ENCODE measurements at regions not wholly inside any gene's neighbourhood (a gene's known extent, or its start where the extent isn't known, plus 50 kb on each side); places are given as distances from the start of the nearest gene placed in this dataset.

- TF ChIP-seq ZNF8 (CRISPR knock-in tag; IDR thresholded peaks at IDR 0.05): no peak
- TF ChIP-seq TOX (CRISPR knock-in tag; IDR thresholded peaks at IDR 0.05; ENCODE audit: borderline replicate concordance): no peak
- TF ChIP-seq ARNTL (CRISPR knock-in tag; IDR thresholded peaks at IDR 0.05; ENCODE audit: borderline replicate concordance, low read depth): no peak
- ATAC-seq: no peak
Observed at GRCh38 chr2:15720561-15721307, 129.1 kb downstream of the DDX1 start.

GRCh38 chr2:15721411-15722067 lies 129.9 kb downstream of the DDX1 start:
- no peak for ATAC-seq
- TF ChIP-seq CREB5 (CRISPR knock-in tag; IDR thresholded peaks at IDR 0.05; ENCODE audit: low read depth) (no peak), TOX (CRISPR knock-in tag; IDR thresholded peaks at IDR 0.05; ENCODE audit: borderline replicate concordance) (no peak), GLIS3 (CRISPR knock-in tag; IDR thresholded peaks at IDR 0.05) (no peak), CSDC2 (CRISPR knock-in tag; IDR thresholded peaks at IDR 0.05) (no peak)

- ATAC-seq: no peak
- TF ChIP-seq ZC3H10 (CRISPR knock-in tag; IDR thresholded peaks at IDR 0.05) (no peak), ZNF565 (CRISPR knock-in tag; conservative IDR thresholded peaks at IDR 0.05; ENCODE audit: low read depth) (no peak), RARB (CRISPR knock-in tag; IDR thresholded peaks at IDR 0.05) (no peak), PPARA (CRISPR knock-in tag; IDR thresholded peaks at IDR 0.05; ENCODE audit: borderline replicate concordance) (no peak), GLIS3 (CRISPR knock-in tag; IDR thresholded peaks at IDR 0.05) (no peak), SNAI2 (CRISPR knock-in tag; IDR thresholded peaks at IDR 0.05) (no peak), CSRNP3 (CRISPR knock-in tag; IDR thresholded peaks at IDR 0.05) (no peak), POU6F1 (CRISPR knock-in tag; IDR thresholded peaks at IDR 0.05; ENCODE audit: borderline replicate concordance, low read depth) (no peak), OSR1 (CRISPR knock-in tag; IDR thresholded peaks at IDR 0.05) (no peak), CREB5 (CRISPR knock-in tag; IDR thresholded peaks at IDR 0.05; ENCODE audit: low read depth) (no peak), ARNTL (CRISPR knock-in tag; IDR thresholded peaks at IDR 0.05; ENCODE audit: borderline replicate concordance, low read depth) (no peak), TCF4 (CRISPR knock-in tag; IDR thresholded peaks at IDR 0.05; ENCODE audit: borderline replicate concordance) (no peak)
Observed at GRCh38 chr2:15722980-15723379, 131.3 kb downstream of the DDX1 start.

- ATAC-seq: no peak
- no peak for TF ChIP-seq ISL1 (CRISPR knock-in tag; IDR thresholded peaks at IDR 0.05)
- no peak for TF ChIP-seq PATZ1 (CRISPR knock-in tag; IDR thresholded peaks at IDR 0.05; ENCODE audit: borderline replicate concordance)
- TF ChIP-seq BACH2 (CRISPR knock-in tag; IDR thresholded peaks at IDR 0.05; ENCODE audit: borderline replicate concordance): no peak
- TF ChIP-seq RARB (CRISPR knock-in tag; IDR thresholded peaks at IDR 0.05): no peak
Observed at GRCh38 chr2:15724235-15724634, 132.6 kb downstream of the DDX1 start.
